A673 (cell line): ENCODE measurements at regions not wholly inside any gene's neighbourhood (a gene's known extent, or its start where the extent isn't known, plus 50 kb on each side); places are given as distances from the start of the nearest gene placed in this dataset.
A peak's percentile ranks its signal among the peaks of the same experiment; 100 is the strongest.

Experiments
- BruUV-seq: library from RNA; stranded (reverse); fragments of 400-500 nt; replicated peaks from 2 replicates; lab custom pipeline; 2021; lab: Mats Ljungman, UMichigan
- CTCF ChIA-PET: fragments of 300-600 bp; sonication (Branson Sonifier 250); formaldehyde crosslinking; loops from one replicate; lab custom pipeline; 2022; ENCODE audit warnings: antibody characterized with exemption; lab: Charles Lee
- POLR2A ChIA-PET: fragments of 300-600 bp; sonication (Branson Sonifier 250); formaldehyde crosslinking; loops from one replicate; lab custom pipeline; 2022; ENCODE audit warnings: antibody characterized with exemption; ENCODE audit not compliant: low non-redundant PET; lab: Charles Lee
- DNase-seq: peaks from one replicate; pipeline ENCODE4 v3.0.0-alpha.2; 2015; ENCODE audit warnings: low spot score
- H3K27ac ChIP-seq: fragments of 200-600 bp; sonication (generic); 2 replicates; pipeline ENCODE4 v1.5.1; 2016; ENCODE audit warnings: mixed run types, low read depth, mild to moderate bottlenecking, mixed read lengths, antibody characterized with exemption, low read length; ENCODE audit not compliant: poor library complexity, severe bottlenecking
- H3K27me3 ChIP-seq: fragments of 200-600 bp; sonication (generic); replicated peaks from 2 replicates; pipeline ENCODE4 v1.6.1; 2017; ENCODE audit warnings: mixed run types, low read depth, mild to moderate bottlenecking, mixed read lengths, antibody characterized with exemption, low read length; ENCODE audit not compliant: insufficient read depth, poor library complexity
- H3K36me3 ChIP-seq: fragments of 200-600 bp; sonication (generic); 2 replicates; pipeline ENCODE4 v1.6.1; 2016; ENCODE audit warnings: mixed run types, mild to moderate bottlenecking, mixed read lengths, antibody characterized with exemption, low read length; ENCODE audit not compliant: insufficient read depth, poor library complexity, severe bottlenecking
- H3K4me1 ChIP-seq: fragments of 200-600 bp; sonication (generic); 2 replicates; pipeline ENCODE4 v1.6.1; 2017; ENCODE audit warnings: mixed run types, mild to moderate bottlenecking, mixed read lengths, antibody characterized with exemption, low read length; ENCODE audit not compliant: insufficient read depth, poor library complexity, severe bottlenecking
- H3K4me3 ChIP-seq: fragments of 200-600 bp; sonication (generic); 2 replicates; pipeline ENCODE4 v1.5.1; 2016; ENCODE audit warnings: low read depth, mixed run types, mild to moderate bottlenecking, mixed read lengths, low read length; ENCODE audit not compliant: poor library complexity, severe bottlenecking
- H3K9me3 ChIP-seq: fragments of 200-600 bp; sonication (generic); 2 replicates; pipeline ENCODE4 v1.6.1; 2016; ENCODE audit warnings: mixed run types, low read depth, mild to moderate bottlenecking, mixed read lengths, antibody characterized with exemption, low read length; ENCODE audit not compliant: poor library complexity, severe bottlenecking
- CTCF ChIP-seq: fragments of 300-800, 200-600 bp; sonication (generic); conservative IDR thresholded peaks from 2 replicates; pipeline ENCODE4 v1.5.1; 2017; ENCODE audit warnings: low read depth, mild to moderate bottlenecking, antibody characterized with exemption, low read length, moderate library complexity, mixed read lengths
- EZH2 ChIP-seq: fragments of 200-600 bp; sonication (generic); IDR thresholded peaks from 2 replicates; pipeline ENCODE4 v1.6.1; 2017; ENCODE audit warnings: borderline replicate concordance, low read depth, mild to moderate bottlenecking, mixed read lengths, antibody characterized with exemption, low read length; ENCODE audit not compliant: poor library complexity, severe bottlenecking
- intact Hi-C: fragments of 100-400 bp; cut with micrococcal nuclease; formaldehyde crosslinking; loops from one replicate; pipeline ENCODE4 v1.10.0; 2022; ENCODE audit not compliant: unreplicated experiment

- BruUV-seq: no TSS peak
- CTCF ChIA-PET: no interaction called here
These were observed 68.2 kb upstream of the INPP5A start for GRCh38 chr10:132469197-132469884.

GRCh38 chr10:132470410-132471124, 67.0 kb upstream of the INPP5A start:
- intact Hi-C loops: no loop called here
- BruUV-seq: no TSS peak
- Histone ChIP-seq H3K4me1 (peaks cover 16% of the 10 kb centered on the region), H3K27ac (no peak overlapping the region), H3K27me3 (no peaks in the 10 kb centered on the region), H3K36me3 (no peaks in the 10 kb centered on the region), H3K9me3 (no peaks in the 10 kb centered on the region), H3K4me3 (no peak overlapping the region)
- DNase-seq: no peak
- TF ChIP-seq EZH2 (no peak), CTCF (no peak)
- ChIA-PET POLR2A (no interaction called here), CTCF (no interaction called here)

More at GRCh38 chr10:132469197-132469884, 68.2 kb upstream of the INPP5A start:
- peaks cover 16% of the 10 kb centered on the region for H3K4me1 ChIP-seq
- POLR2A ChIA-PET: no interaction called here
- peak; percentile 77 for DNase-seq
- no peak overlapping the region for H3K4me3 ChIP-seq
- TF ChIP-seq EZH2: no peak
- TF ChIP-seq CTCF: no peak
- no peaks in the 10 kb centered on the region for H3K27me3 ChIP-seq
- H3K27ac ChIP-seq: peak overlapping the region; percentile 42
- no peaks in the 10 kb centered on the region for H3K9me3 ChIP-seq
- H3K36me3 ChIP-seq: no peaks in the 10 kb centered on the region
- intact Hi-C loops: no loop called here

GRCh38 chr10:132471125-132471451, 66.5 kb upstream of the INPP5A start:
- no peaks in the 10 kb centered on the region for H3K9me3 ChIP-seq
- H3K27ac ChIP-seq: no peak overlapping the region
- POLR2A ChIA-PET: no interaction called here
- H3K27me3 ChIP-seq: no peaks in the 10 kb centered on the region
- no TSS peak for BruUV-seq
- intact Hi-C loops: no loop called here
- H3K36me3 ChIP-seq: no peaks in the 10 kb centered on the region
- CTCF ChIA-PET: no interaction called here
- no peak for DNase-seq
- peaks cover 16% of the 10 kb centered on the region for H3K4me1 ChIP-seq
- TF ChIP-seq EZH2: no peak
- no peak for TF ChIP-seq CTCF
- H3K4me3 ChIP-seq: no peak overlapping the region
